T-cell (primary cell): ENCODE measurements at regions not wholly inside any gene's neighbourhood (a gene's known extent, or its start where the extent isn't known, plus 50 kb on each side); places are given as distances from the start of the nearest gene placed in this dataset.

Experiments
- ATAC-seq, 4 experiments: fragments of 200-7000 bp in 3 of 4; fragments of 150-1000 bp in 1 of 4; cut with Tn5 transposase; replicated peaks in 1 of 4; 1 replicate in 3 of 4; 2 replicates in 1 of 4; pipeline ENCODE4 v1.10.0; 2021; ENCODE audit warnings: moderate library complexity in 3 of 4, mild to moderate bottlenecking in 2 of 4, moderate number of reproducible peaks in 1 of 4
- CTCF ChIA-PET, 2 donors: fragments of 300-600 bp; sonication (Branson Sonifier 250); formaldehyde crosslinking; loops; one replicate each; lab custom pipeline; 2022; ENCODE audit warnings: antibody characterized with exemption in 2 of 2; lab: Charles Lee
- POLR2A ChIA-PET, 2 donors: fragments of 300-600 bp; sonication (Branson Sonifier 250); formaldehyde crosslinking; loops; one replicate each; lab custom pipeline; 2022; ENCODE audit warnings: antibody characterized with exemption in 2 of 2; lab: Charles Lee
- DNase-seq, 35 experiments: peaks; one replicate each; pipeline versions ENCODE4 v3.0.0 to v3.0.0-alpha.2; 2013 to 2023
- H3K27ac ChIP-seq: one replicate; pipeline ENCODE4 v1.5.1; 2013; ENCODE audit warnings: low read length
- H3K27me3 ChIP-seq, 2 experiments: replicated peaks in 1 of 2; 1 replicate in 1 of 2; 2 replicates in 1 of 2; pipeline versions ENCODE4 v1.6.1 to v1.7.0; 2013; ENCODE audit warnings: low read length in 1 of 2, mixed read lengths in 1 of 2; ENCODE audit not compliant: control insufficient read depth in 2 of 2, insufficient read depth in 2 of 2; ENCODE audit errors: extremely low read depth in 1 of 2
- H3K36me3 ChIP-seq, 2 donors: 1 replicate in 1 of 2; 2 replicates in 1 of 2; pipeline versions ENCODE4 v1.6.1 to v1.7.0; 2013; ENCODE audit warnings: low read length in 1 of 2; ENCODE audit not compliant: control insufficient read depth in 2 of 2, insufficient read depth in 1 of 2; ENCODE audit errors: extremely low read depth in 1 of 2
- H3K4me1 ChIP-seq, 2 experiments: 1 replicate in 1 of 2; 2 replicates in 1 of 2; pipeline versions ENCODE4 v1.6.1 to v1.7.0; 2013; ENCODE audit warnings: low read length in 2 of 2, mixed read lengths in 1 of 2; ENCODE audit not compliant: insufficient read depth in 2 of 2, control insufficient read depth in 1 of 2; ENCODE audit errors: extremely low read depth in 1 of 2
- H3K4me3 ChIP-seq, 2 donors: 1 replicate in 1 of 2; 2 replicates in 1 of 2; pipeline versions ENCODE4 v1.5.1 to v1.7.0; 2013; ENCODE audit warnings: mild to moderate bottlenecking in 2 of 2, low read length in 1 of 2, moderate library complexity in 1 of 2; ENCODE audit not compliant: control insufficient read depth in 1 of 2; ENCODE audit errors: extremely low read depth in 1 of 2
- H3K9me3 ChIP-seq: 2 replicates; pipeline ENCODE4 v1.7.0; 2013
- H3K27ac Mint-ChIP-seq, 2 donors: one replicate each; pipeline ENCODE4 v1.8.0; 2020 to 2021; ENCODE audit warnings: mild to moderate bottlenecking in 2 of 2, mixed read lengths in 2 of 2
- H3K27me3 Mint-ChIP-seq, 2 donors: one replicate each; pipeline ENCODE4 v1.8.0; 2021 to 2022; ENCODE audit warnings: mixed read lengths in 2 of 2
- H3K36me3 Mint-ChIP-seq: one replicate; pipeline ENCODE4 v1.8.0; 2021; ENCODE audit warnings: mixed read lengths
- H3K4me1 Mint-ChIP-seq, 3 donors: one replicate each; pipeline ENCODE4 v1.8.0; 2020 to 2022; ENCODE audit warnings: mixed read lengths in 3 of 3, mild to moderate bottlenecking in 1 of 3
- H3K4me3 Mint-ChIP-seq, 3 donors: one replicate each; pipeline ENCODE4 v1.8.0; 2020 to 2022; ENCODE audit warnings: mild to moderate bottlenecking in 3 of 3, mixed read lengths in 3 of 3, moderate library complexity in 3 of 3
- H3K9me3 Mint-ChIP-seq, 3 donors: one replicate each; pipeline ENCODE4 v1.8.0; 2020 to 2022; ENCODE audit warnings: mixed read lengths in 3 of 3
- WGBS: methylation state at CpG from one replicate; pipeline ENCODE4 v1.1.5; 2013; ENCODE audit warnings: missing lambda C conversion rate; ENCODE audit not compliant: insufficient coverage; 5-methylcytosine and 5-hydroxymethylcytosine counted together

DNA sequence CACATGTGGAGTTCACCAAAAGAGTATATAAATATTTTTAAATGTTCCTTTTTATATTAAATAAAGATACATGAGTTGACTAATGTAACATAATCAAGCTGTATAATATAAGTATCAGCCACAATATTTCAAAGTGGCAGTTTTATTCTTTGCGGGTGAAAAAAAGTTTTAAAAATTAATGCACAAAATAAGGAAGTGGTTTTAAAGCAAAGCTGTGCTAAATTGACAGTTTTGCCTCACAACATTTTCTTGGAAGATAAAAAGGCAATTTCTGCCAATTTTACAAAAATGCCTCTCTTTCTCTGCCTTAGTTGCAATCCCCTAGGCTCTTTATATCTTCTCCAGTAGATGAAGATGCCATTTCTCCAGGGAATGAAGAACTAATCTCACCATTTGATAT lies 719.1 kb downstream of the C12orf50 start:
- H3K27ac Mint-ChIP-seq: no peak overlapping the region
- peaks cover 0 to 2% (median 0%) of the 10 kb centered on the region in 3 donors for H3K9me3 Mint-ChIP-seq
- Histone ChIP-seq H3K9me3 (no peaks in the 10 kb centered on the region), H3K4me1 (no peaks in the 10 kb centered on the region), H3K27ac (no peak overlapping the region), H3K4me3 (no peak overlapping the region), H3K36me3 (no peaks in the 10 kb centered on the region), H3K27me3 (no peaks in the 10 kb centered on the region)
- POLR2A ChIA-PET: no interaction called here
- H3K4me3 Mint-ChIP-seq: no peak overlapping the region
- CTCF ChIA-PET: no interaction called here
- H3K4me1 Mint-ChIP-seq: peaks cover 0 to 3% (median 0%) of the 10 kb centered on the region in 3 donors
- no peak for ATAC-seq
- no peak for DNase-seq
- H3K27me3 Mint-ChIP-seq: no peaks in the 10 kb centered on the region
- WGBS: no CpG with 5 or more reads among the region's 1 CpG
- no peaks in the 10 kb centered on the region for H3K36me3 Mint-ChIP-seq

GRCh38 chr12:87305481-87305880 lies 723.7 kb downstream of the C12orf50 start:
- ATAC-seq (no peak), DNase-seq (no peak)
- no peak overlapping the region for H3K27ac ChIP-seq
- no peak overlapping the region for H3K4me3 Mint-ChIP-seq
- no peaks in the 10 kb centered on the region for H3K36me3 ChIP-seq
- no peaks in the 10 kb centered on the region for H3K27me3 ChIP-seq
- peaks cover 0 to 6% (median 0%) of the 10 kb centered on the region in 3 donors for H3K9me3 Mint-ChIP-seq
- no peaks in the 10 kb centered on the region for H3K27me3 Mint-ChIP-seq
- H3K4me1 Mint-ChIP-seq: peaks cover 0 to 2% (median 0%) of the 10 kb centered on the region in 3 donors
- H3K36me3 Mint-ChIP-seq: no peaks in the 10 kb centered on the region
- no peaks in the 10 kb centered on the region for H3K4me1 ChIP-seq
- H3K9me3 ChIP-seq: no peaks in the 10 kb centered on the region
- no peak overlapping the region for H3K27ac Mint-ChIP-seq
- no peak overlapping the region for H3K4me3 ChIP-seq
- POLR2A ChIA-PET: no interaction called here
- CTCF ChIA-PET: no interaction called here

DNA sequence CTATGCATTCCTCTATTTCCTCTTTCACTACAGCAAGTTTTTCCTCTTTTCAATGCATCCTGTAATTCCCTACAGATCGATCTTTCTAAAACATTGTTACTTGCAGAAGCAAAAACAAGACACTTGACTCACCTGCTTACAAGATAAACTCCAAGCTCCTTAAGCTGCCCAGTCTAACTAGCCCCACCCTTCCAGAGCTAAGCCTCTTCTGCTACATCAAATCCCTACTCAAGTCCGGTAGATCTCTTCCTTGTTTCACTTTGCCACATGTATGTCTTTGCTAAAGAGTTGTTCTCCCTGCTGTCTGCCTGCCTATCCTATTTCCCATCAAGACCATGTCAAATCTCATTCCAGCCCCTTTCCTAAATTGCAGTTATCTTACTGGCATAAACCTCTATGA lies 724.8 kb downstream of the C12orf50 start:
- no peaks in the 10 kb centered on the region for H3K36me3 Mint-ChIP-seq
- H3K4me3 Mint-ChIP-seq: no peak overlapping the region
- H3K4me1 ChIP-seq: no peaks in the 10 kb centered on the region
- H3K9me3 ChIP-seq: no peaks in the 10 kb centered on the region
- H3K27me3 Mint-ChIP-seq: no peaks in the 10 kb centered on the region
- POLR2A ChIA-PET: no interaction called here
- H3K9me3 Mint-ChIP-seq: peaks cover 0 to 6% (median 0%) of the 10 kb centered on the region in 3 donors
- CTCF ChIA-PET: no interaction called here
- no peaks in the 10 kb centered on the region for H3K36me3 ChIP-seq
- DNase-seq (no peak), ATAC-seq (no peak)
- no peak overlapping the region for H3K27ac Mint-ChIP-seq
- no peaks in the 10 kb centered on the region for H3K27me3 ChIP-seq
- H3K4me3 ChIP-seq: no peak overlapping the region
- H3K4me1 Mint-ChIP-seq: no peaks in the 10 kb centered on the region
- WGBS: 83% methylated on average over 2 of the region's 2 CpGs
- no peak overlapping the region for H3K27ac ChIP-seq

DNA sequence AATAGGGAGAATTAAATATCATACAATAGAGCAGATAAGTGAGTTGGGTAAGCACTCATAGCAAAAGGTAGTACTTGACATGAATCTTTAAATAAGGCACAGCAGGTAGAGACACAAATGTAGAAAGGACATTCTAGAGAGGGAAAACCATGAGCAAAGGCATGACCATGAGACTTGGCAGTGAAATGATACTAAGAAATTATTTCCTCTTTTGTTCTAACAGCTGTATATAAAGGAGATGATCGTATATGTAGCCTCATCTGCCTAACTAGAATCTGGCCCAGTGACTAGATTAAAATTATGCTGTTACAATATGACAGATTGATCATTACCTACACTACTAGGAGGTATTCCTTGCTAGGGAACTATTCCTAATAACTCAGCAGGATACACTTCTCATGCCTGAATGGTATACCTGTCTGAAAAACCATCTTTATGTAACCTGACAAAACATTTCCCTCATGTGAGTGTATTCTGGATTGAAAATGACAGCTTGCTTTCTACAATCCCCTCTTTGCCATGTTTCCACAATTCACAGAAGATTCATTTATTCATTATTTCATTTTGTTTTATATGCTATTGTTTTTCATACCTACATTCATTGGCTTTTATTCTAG lies 725.7 kb downstream of the C12orf50 start:
- H3K4me1 Mint-ChIP-seq: no peaks in the 10 kb centered on the region
- DNase-seq (no peak), ATAC-seq (no peak)
- Histone ChIP-seq H3K27ac (no peak overlapping the region), H3K27me3 (no peaks in the 10 kb centered on the region), H3K4me3 (no peak overlapping the region), H3K36me3 (no peaks in the 10 kb centered on the region), H3K9me3 (no peaks in the 10 kb centered on the region), H3K4me1 (no peaks in the 10 kb centered on the region)
- no CpG with 5 or more reads among the region's 1 CpG for WGBS
- POLR2A ChIA-PET: no interaction called here
- H3K27ac Mint-ChIP-seq: no peak overlapping the region
- no peak overlapping the region for H3K4me3 Mint-ChIP-seq
- CTCF ChIA-PET: no interaction called here
- H3K36me3 Mint-ChIP-seq: no peaks in the 10 kb centered on the region
- H3K9me3 Mint-ChIP-seq: peaks cover 0 to 8% (median 0%) of the 10 kb centered on the region in 3 donors
- no peaks in the 10 kb centered on the region for H3K27me3 Mint-ChIP-seq

GRCh38 chr12:87302126-87302745 lies 727.0 kb downstream of the C12orf50 start:
- ATAC-seq (no peak), DNase-seq (no peak)
- Histone ChIP-seq H3K27ac (no peak overlapping the region), H3K4me1 (no peaks in the 10 kb centered on the region), H3K4me3 (no peak overlapping the region), H3K27me3 (no peaks in the 10 kb centered on the region), H3K36me3 (no peaks in the 10 kb centered on the region), H3K9me3 (no peaks in the 10 kb centered on the region)
- no peaks in the 10 kb centered on the region for H3K27me3 Mint-ChIP-seq
- H3K4me3 Mint-ChIP-seq: no peak overlapping the region
- H3K4me1 Mint-ChIP-seq: no peaks in the 10 kb centered on the region
- POLR2A ChIA-PET: no interaction called here
- WGBS: 100% methylated on average over 3 of the region's 5 CpGs
- no peaks in the 10 kb centered on the region for H3K36me3 Mint-ChIP-seq
- H3K9me3 Mint-ChIP-seq: peaks cover 0 to 8% (median 4%) of the 10 kb centered on the region in 3 donors
- H3K27ac Mint-ChIP-seq: no peak overlapping the region
- CTCF ChIA-PET: no interaction called here

- Histone ChIP-seq H3K27me3 (no peaks in the 10 kb centered on the region), H3K36me3 (no peaks in the 10 kb centered on the region), H3K4me3 (no peak overlapping the region), H3K9me3 (no peaks in the 10 kb centered on the region), H3K27ac (no peak overlapping the region), H3K4me1 (no peaks in the 10 kb centered on the region)
- ChIA-PET CTCF (interaction anchor here in 1 of 2 donors (0.5 kb wide), 1 partner anchor 181 kb away, joined by 3 read pairs; no protein-coding TSS in a partner anchor), POLR2A (no interaction called here)
- Mint-ChIP-seq H3K27ac (no peak overlapping the region), H3K36me3 (no peaks in the 10 kb centered on the region), H3K27me3 (no peaks in the 10 kb centered on the region), H3K4me3 (no peak overlapping the region), H3K4me1 (no peaks in the 10 kb centered on the region), H3K9me3 (peaks cover 1 to 12% (median 4%) of the 10 kb centered on the region in 3 donors)
- ATAC-seq (no peak), DNase-seq (no peak)
Observed at GRCh38 chr12:87290505-87290904, 738.7 kb downstream of the C12orf50 start.
